OCI-LY3 (cell line): ENCODE measurements at regions not wholly inside any gene's neighbourhood (a gene's known extent, or its start where the extent isn't known, plus 50 kb on each side); places are given as distances from the start of the nearest gene placed in this dataset.

ENCODE experiments used
- H2AFZ ChIP-seq: fragments of 200-600, 300-600 bp; shearing (Covaris generic); 2 replicates; pipeline ENCODE4 v1.6.0; 2014; ENCODE audit warnings: antibody characterized with exemption, low read depth, low read length
- H3K27ac ChIP-seq: fragments of 200-600, 300-600 bp; sonication (generic); 2 replicates; pipeline ENCODE4 v1.5.1; 2014; ENCODE audit warnings: mild to moderate bottlenecking, low read length, moderate library complexity, mixed read lengths
- H3K27me3 ChIP-seq: fragments of 200-600, 300-600 bp; sonication (generic); 2 replicates; pipeline ENCODE4 v1.6.1; 2014; ENCODE audit warnings: low read depth, low read length, mixed read lengths
- H3K36me3 ChIP-seq: fragments of 200-600, 300-600 bp; sonication (generic); replicated peaks from 2 replicates; pipeline ENCODE3; 2014; ENCODE audit warnings: low read depth, low read length, mixed read lengths
- H3K4me1 ChIP-seq: fragments of 300-600, 200-600 bp; sonication (generic); 2 replicates; pipeline ENCODE4 v1.6.1; 2014; ENCODE audit warnings: low read length, mixed read lengths
- H3K4me2 ChIP-seq: fragments of 200-600, 300-600 bp; sonication (generic); 2 replicates; pipeline ENCODE4 v1.6.1; 2014; ENCODE audit warnings: low read length, mixed read lengths
- H3K4me3 ChIP-seq: fragments of 300-600, 200-600 bp; sonication (generic); 2 replicates; pipeline ENCODE4 v1.5.1; 2014; ENCODE audit warnings: antibody characterized with exemption, mild to moderate bottlenecking, low read length, moderate library complexity
- H3K79me2 ChIP-seq: fragments of 300-600, 200-600 bp; shearing (Covaris generic); 2 replicates; pipeline ENCODE4 v1.6.1; 2014; ENCODE audit warnings: mild to moderate bottlenecking, low read length, mixed read lengths
- H3K9ac ChIP-seq: fragments of 300-600, 200-600 bp; shearing (Covaris generic); 2 replicates; pipeline ENCODE4 v1.6.0; 2014; ENCODE audit warnings: mild to moderate bottlenecking, low read length, moderate library complexity
- H3K9me3 ChIP-seq: fragments of 200-600, 300-600 bp; shearing (Covaris generic); 2 replicates; pipeline ENCODE4 v1.6.1; 2014; ENCODE audit warnings: low read length, mixed read lengths; ENCODE audit not compliant: insufficient read depth
- H4K20me1 ChIP-seq: fragments of 200-600, 300-600 bp; sonication (generic); 2 replicates; pipeline ENCODE4 v1.6.1; 2016; ENCODE audit warnings: low read length, mixed read lengths; ENCODE audit not compliant: insufficient read depth
- CTCF ChIP-seq: fragments of 200-600, 300-600 bp; sonication (generic); IDR thresholded peaks from 2 replicates; pipeline ENCODE4 v1.5.1; 2014; ENCODE audit warnings: antibody characterized with exemption, low read length, low read depth
- EZH2phosphoT487 ChIP-seq: fragments of 200-600 bp; shearing (Covaris generic); IDR thresholded peaks from 2 replicates; pipeline ENCODE4 v1.6.1; 2018; ENCODE audit warnings: antibody characterized with exemption, mixed run types, low read depth

GRCh38 chr12:128140551-128140950 lies 126.4 kb upstream of the TMEM132C start:
- Histone ChIP-seq H4K20me1 (no peaks in the 10 kb centered on the region), H3K79me2 (no peaks in the 10 kb centered on the region), H3K36me3 (no peaks in the 10 kb centered on the region), H3K27me3 (peaks cover 18% of the 10 kb centered on the region), H3K9me3 (no peaks in the 10 kb centered on the region), H3K4me3 (no peak overlapping the region), H2AFZ (no peak overlapping the region), H3K27ac (no peak overlapping the region), H3K4me1 (peaks cover 8% of the 10 kb centered on the region), H3K4me2 (no peak overlapping the region), H3K9ac (no peak overlapping the region)
- TF ChIP-seq CTCF: no peak
- TF ChIP-seq EZH2phosphoT487: no peak

GRCh38 chr12:128150961-128151360 lies 116.0 kb upstream of the TMEM132C start:
- no peak overlapping the region for H2AFZ ChIP-seq
- no peak overlapping the region for H3K4me3 ChIP-seq
- H3K79me2 ChIP-seq: no peaks in the 10 kb centered on the region
- H3K4me1 ChIP-seq: no peaks in the 10 kb centered on the region
- no peak overlapping the region for H3K4me2 ChIP-seq
- TF ChIP-seq CTCF: no peak
- TF ChIP-seq EZH2phosphoT487: no peak
- 0 out of 2 replicates have a peak, but pooled peaks cover 4% of the 10 kb centered on the region for H3K27me3 ChIP-seq
- no peaks in the 10 kb centered on the region for H4K20me1 ChIP-seq
- H3K27ac ChIP-seq: no peak overlapping the region
- no peak overlapping the region for H3K9ac ChIP-seq
- H3K36me3 ChIP-seq: no peaks in the 10 kb centered on the region
- H3K9me3 ChIP-seq: no peaks in the 10 kb centered on the region

- Histone ChIP-seq H3K9ac (no peak overlapping the region), H3K36me3 (no peaks in the 10 kb centered on the region), H2AFZ (no peak overlapping the region), H3K79me2 (no peaks in the 10 kb centered on the region), H3K4me3 (no peak overlapping the region), H4K20me1 (no peaks in the 10 kb centered on the region), H3K27me3 (0 out of 2 replicates have a peak, but pooled peaks cover 7% of the 10 kb centered on the region), H3K27ac (no peak overlapping the region), H3K4me2 (no peak overlapping the region), H3K4me1 (no peaks in the 10 kb centered on the region), H3K9me3 (no peaks in the 10 kb centered on the region)
- TF ChIP-seq CTCF (no peak), EZH2phosphoT487 (no peak)
Measured at GRCh38 chr12:128155571-128155970, 111.4 kb upstream of the TMEM132C start.

- no peaks in the 10 kb centered on the region for H3K4me1 ChIP-seq
- no peak overlapping the region for H3K9ac ChIP-seq
- no peak overlapping the region for H3K4me2 ChIP-seq
- no peaks in the 10 kb centered on the region for H3K36me3 ChIP-seq
- no peak overlapping the region for H2AFZ ChIP-seq
- peaks cover 4% of the 10 kb centered on the region; the same call in 1 of the 2 replicates for H3K27me3 ChIP-seq
- H3K4me3 ChIP-seq: no peak overlapping the region
- no peak for TF ChIP-seq EZH2phosphoT487
- no peak for TF ChIP-seq CTCF
- H3K27ac ChIP-seq: no peak overlapping the region
- H3K9me3 ChIP-seq: no peaks in the 10 kb centered on the region
- H3K79me2 ChIP-seq: no peaks in the 10 kb centered on the region
- no peaks in the 10 kb centered on the region for H4K20me1 ChIP-seq
Measured at GRCh38 chr12:128163086-128163485, 103.9 kb upstream of the TMEM132C start.
